SK-N-SH (cell line): ENCODE measurements at regions not wholly inside any gene's neighbourhood (a gene's known extent, or its start where the extent isn't known, plus 50 kb on each side); places are given as distances from the start of the nearest gene placed in this dataset.

Source experiments
- MEF2A ChIP-seq: IDR thresholded peaks from 2 replicates; pipeline ENCODE4 v1.4.0; 2012; ENCODE audit warnings: low read depth, borderline replicate concordance
- REST ChIP-seq: IDR thresholded peaks from 2 replicates; pipeline ENCODE4 v1.6.1; 2012; ENCODE audit warnings: mild to moderate bottlenecking, low read depth, low read length, moderate library complexity
- TEAD4 ChIP-seq: IDR thresholded peaks from 2 replicates; pipeline ENCODE4 v1.4.0; 2012; ENCODE audit warnings: mild to moderate bottlenecking, borderline replicate concordance; ENCODE audit not compliant: insufficient read depth
- USF2 ChIP-seq: fragments of 150-350 bp; IDR thresholded peaks from 2 replicates; pipeline ENCODE4 v1.6.1; 2017; ENCODE audit warnings: antibody characterized with exemption, low read length, low read depth, borderline replicate concordance

GRCh38 chr1:101732261-101732660 lies 264.5 kb downstream of the OLFM3 start:
- TF ChIP-seq MEF2A (no peak), USF2 (no peak), REST (no peak), TEAD4 (no peak)
